Ishikawa (cell line): ENCODE measurements at regions not wholly inside any gene's neighbourhood (a gene's known extent, or its start where the extent isn't known, plus 50 kb on each side); places are given as distances from the start of the nearest gene placed in this dataset.

Experiments used
- CEBPB ChIP-seq: IDR thresholded peaks from 2 replicates; pipeline ENCODE4 v1.6.1; 2012
- CREB1 ChIP-seq: IDR thresholded peaks from 2 replicates; pipeline ENCODE4 v1.6.1; 2012; ENCODE audit warnings: low read depth
- EGR1 ChIP-seq: IDR thresholded peaks from 2 replicates; pipeline ENCODE4 v1.6.1; 2012
- EP300 ChIP-seq: IDR thresholded peaks from 2 replicates; pipeline ENCODE4 v1.6.1; 2012; ENCODE audit warnings: borderline replicate concordance
- FOXM1 ChIP-seq: IDR thresholded peaks from 2 replicates; pipeline ENCODE4 v1.6.1; 2012; ENCODE audit warnings: low read depth, borderline replicate concordance
- MAX ChIP-seq: IDR thresholded peaks from 2 replicates; pipeline ENCODE4 v1.6.1; 2012
- NFIC ChIP-seq: IDR thresholded peaks from 2 replicates; pipeline ENCODE4 v1.6.1; 2012
- RAD21 ChIP-seq: IDR thresholded peaks from 2 replicates; pipeline ENCODE4 v1.6.1; 2012; ENCODE audit warnings: low read depth
- REST ChIP-seq: IDR thresholded peaks from 2 replicates; pipeline ENCODE4 v1.6.1; 2012; ENCODE audit warnings: low read depth, mild to moderate bottlenecking
- TAF1 ChIP-seq: IDR thresholded peaks from 2 replicates; pipeline ENCODE4 v1.6.1; 2012; ENCODE audit warnings: low read depth, mild to moderate bottlenecking
- TCF12 ChIP-seq: IDR thresholded peaks from 2 replicates; pipeline ENCODE4 v1.6.1; 2012; ENCODE audit warnings: low read depth
- TEAD4 ChIP-seq: IDR thresholded peaks from 2 replicates; pipeline ENCODE4 v1.6.1; 2012
- USF1 ChIP-seq: IDR thresholded peaks from 2 replicates; pipeline ENCODE4 v1.6.1; 2012
- YY1 ChIP-seq: IDR thresholded peaks from 2 replicates; pipeline ENCODE4 v1.6.1; 2012; ENCODE audit warnings: low read depth
- ZBTB7A ChIP-seq: IDR thresholded peaks from 2 replicates; pipeline ENCODE4 v1.6.1; 2012; ENCODE audit warnings: low read depth

GRCh38 chr13:89568276-89568675 is 1779.2 kb upstream of the MIR17HG start:
- no peak for TF ChIP-seq EGR1
- TF ChIP-seq TCF12: no peak
- no peak for TF ChIP-seq TEAD4

- no peak for TF ChIP-seq NFIC
- no peak for TF ChIP-seq RAD21
- TF ChIP-seq REST: no peak
- TF ChIP-seq TCF12: no peak
- TF ChIP-seq FOXM1: no peak
- TF ChIP-seq ZBTB7A: no peak
- no peak for TF ChIP-seq CEBPB
- no peak for TF ChIP-seq CREB1
- TF ChIP-seq USF1: no peak
- no peak for TF ChIP-seq MAX
- no peak for TF ChIP-seq TEAD4
- no peak for TF ChIP-seq YY1
These were observed 1778.7 kb upstream of the MIR17HG start for GRCh38 chr13:89568746-89569145.

GRCh38 chr13:89571676-89572075 is 1775.8 kb upstream of the MIR17HG start:
- TF ChIP-seq NFIC: no peak
- TF ChIP-seq USF1: no peak
- TF ChIP-seq CREB1: no peak
- no peak for TF ChIP-seq EGR1
- TF ChIP-seq RAD21: no peak
- TF ChIP-seq TEAD4: no peak
- TF ChIP-seq MAX: no peak
- TF ChIP-seq TCF12: no peak
- TF ChIP-seq FOXM1: no peak
- no peak for TF ChIP-seq REST
- TF ChIP-seq YY1: no peak
- TF ChIP-seq ZBTB7A: no peak
- TF ChIP-seq EP300: no peak
- TF ChIP-seq TAF1: no peak
- TF ChIP-seq CEBPB: no peak

- TF ChIP-seq EP300: no peak
- TF ChIP-seq TEAD4: no peak
- no peak for TF ChIP-seq RAD21
- TF ChIP-seq TAF1: no peak
- no peak for TF ChIP-seq MAX
- TF ChIP-seq ZBTB7A: no peak
- no peak for TF ChIP-seq YY1
These were observed 1773.4 kb upstream of the MIR17HG start for GRCh38 chr13:89574077-89574476.

- TF ChIP-seq MAX (no peak), TEAD4 (no peak), CEBPB (no peak), EP300 (no peak), YY1 (no peak), REST (no peak), CREB1 (no peak), RAD21 (no peak)
These were observed 1770.2 kb upstream of the MIR17HG start for GRCh38 chr13:89577301-89577700.
